Natural killer cell (primary cell): ENCODE measurements at regions not wholly inside any gene's neighbourhood (a gene's known extent, or its start where the extent isn't known, plus 50 kb on each side); places are given as distances from the start of the nearest gene placed in this dataset.

ENCODE experiments used
- ATAC-seq, 3 donors: fragments of 150-1000 bp in 2 of 3; fragments of 200-7000 bp in 1 of 3; cut with Tn5 transposase; 1 replicate in 1 of 3; 2 replicates in 2 of 3; pipeline ENCODE4 v1.10.0; 2021; ENCODE audit warnings: mild to moderate bottlenecking in 2 of 3, moderate library complexity in 2 of 3
- DNase-seq, 2 donors: peaks; one replicate each; pipeline versions ENCODE4 v3.0.0 to v3.0.0-alpha.2; 2013 to 2021; ENCODE audit warnings: mixed read lengths in 1 of 2
- H3K27ac ChIP-seq: one replicate; pipeline ENCODE4 v1.5.1; 2013; ENCODE audit warnings: mild to moderate bottlenecking, low read length
- H3K27me3 ChIP-seq: one replicate; pipeline ENCODE4 v1.6.1; 2013; ENCODE audit warnings: low read length; ENCODE audit not compliant: control insufficient read depth, insufficient read depth
- H3K36me3 ChIP-seq: one replicate; pipeline ENCODE4 v1.6.1; 2013; ENCODE audit warnings: low read length; ENCODE audit not compliant: control insufficient read depth, insufficient read depth
- H3K4me1 ChIP-seq: one replicate; pipeline ENCODE4 v1.6.1; 2013; ENCODE audit warnings: low read length; ENCODE audit not compliant: control insufficient read depth, insufficient read depth
- H3K4me3 ChIP-seq: one replicate; pipeline ENCODE4 v1.5.1; 2013; ENCODE audit warnings: low read length
- H3K9me3 ChIP-seq: one replicate; pipeline ENCODE4 v1.6.1; 2013; ENCODE audit warnings: low read length; ENCODE audit not compliant: control insufficient read depth, insufficient read depth
- H3K27ac Mint-ChIP-seq, 2 donors: one replicate each; pipeline ENCODE4 v1.8.0; 2022; ENCODE audit warnings: mild to moderate bottlenecking in 2 of 2, mixed read lengths in 2 of 2, moderate library complexity in 1 of 2
- H3K27me3 Mint-ChIP-seq, 2 donors: one replicate each; pipeline ENCODE4 v1.8.0; 2022; ENCODE audit warnings: low read depth in 2 of 2, mixed read lengths in 2 of 2
- H3K36me3 Mint-ChIP-seq: one replicate; pipeline ENCODE4 v1.8.0; 2022; ENCODE audit warnings: mixed read lengths
- H3K4me1 Mint-ChIP-seq, 2 donors: one replicate each; pipeline ENCODE4 v1.8.0; 2022; ENCODE audit warnings: mixed read lengths in 2 of 2
- H3K4me3 Mint-ChIP-seq: one replicate; pipeline ENCODE4 v1.8.0; 2022; ENCODE audit warnings: mild to moderate bottlenecking, moderate library complexity, mixed read lengths
- H3K9me3 Mint-ChIP-seq, 2 donors: one replicate each; pipeline ENCODE4 v1.8.0; 2022; ENCODE audit warnings: mixed read lengths in 2 of 2
- CTCF ChIP-seq: fragments of 200-600 bp; IDR thresholded peaks from one replicate; pipeline ENCODE4 v1.8.0; 2022; ENCODE audit warnings: antibody characterized with exemption
- WGBS: methylation state at CpG from one replicate; pipeline ENCODE4 v1.1.7; 2013; ENCODE audit warnings: missing lambda C conversion rate; ENCODE audit not compliant: insufficient coverage; 5-methylcytosine and 5-hydroxymethylcytosine counted together
- intact Hi-C: fragments of 100-400 bp; cut with micrococcal nuclease; formaldehyde crosslinking; loops from one replicate; pipeline ENCODE4 v1.14.2; 2022

DNA sequence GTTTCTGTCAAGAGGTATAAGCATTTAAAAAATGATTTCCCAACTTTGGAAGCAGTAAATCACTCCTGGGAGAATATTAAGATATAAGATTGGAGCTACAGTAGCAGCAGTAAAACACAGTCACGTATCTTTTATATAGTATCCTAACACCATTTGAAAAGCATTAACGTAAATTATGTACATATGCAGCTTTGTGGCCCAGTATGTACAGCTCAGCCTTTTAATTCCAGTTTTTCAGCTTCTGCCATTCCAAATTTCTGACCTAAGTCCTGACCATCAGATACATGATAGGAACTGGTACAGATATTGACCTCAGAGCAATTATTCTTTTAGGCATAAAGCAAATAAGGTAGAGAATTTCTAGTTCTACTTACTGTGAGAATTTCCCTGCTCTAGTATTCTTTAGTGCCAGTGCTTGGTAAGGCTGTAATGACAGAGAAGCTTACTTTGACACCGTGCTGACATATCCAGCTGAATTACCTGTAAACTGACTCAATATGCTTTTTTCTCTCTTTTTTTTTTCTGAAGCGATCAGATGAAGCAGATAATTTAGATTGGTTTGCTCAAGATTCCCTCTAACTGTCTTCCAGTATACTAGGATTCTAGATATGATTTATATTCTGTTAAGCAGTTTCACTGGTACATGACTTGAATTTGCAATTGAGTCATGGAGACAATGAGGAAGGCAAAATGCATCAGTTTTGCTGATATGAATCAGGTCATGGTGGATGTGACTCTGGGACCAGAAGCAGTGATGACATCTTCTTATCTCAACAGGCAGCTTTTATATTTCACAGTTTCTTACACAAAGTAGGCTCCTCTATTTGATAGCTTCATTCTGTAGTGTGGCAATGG is 703.6 kb downstream of the SLITRK6 start:
- Histone ChIP-seq H3K4me3 (no peak overlapping the region), H3K4me1 (no peaks in the 10 kb centered on the region), H3K9me3 (peaks cover 7% of the 10 kb centered on the region), H3K27me3 (no peaks in the 10 kb centered on the region), H3K36me3 (no peaks in the 10 kb centered on the region), H3K27ac (no peak overlapping the region)
- WGBS = 90% methylated on average over 3 of the region's 4 CpGs
- ATAC-seq = no peak
- no peak for TF ChIP-seq CTCF
- H3K27ac Mint-ChIP-seq = no peak overlapping the region
- intact Hi-C loops = no loop called here
- peaks cover 14 to 31% of the 10 kb centered on the region in 2 donors for H3K9me3 Mint-ChIP-seq
- no peak overlapping the region for H3K4me3 Mint-ChIP-seq
- H3K4me1 Mint-ChIP-seq = no peaks in the 10 kb centered on the region
- H3K27me3 Mint-ChIP-seq = no peaks in the 10 kb centered on the region
- DNase-seq = no peak
- peaks cover 14% of the 10 kb centered on the region for H3K36me3 Mint-ChIP-seq

GRCh38 chr13:85093808-85094207 is 705.4 kb downstream of the SLITRK6 start:
- Histone ChIP-seq H3K27me3 (no peaks in the 10 kb centered on the region), H3K4me3 (no peak overlapping the region), H3K27ac (no peak overlapping the region), H3K9me3 (peaks cover 7% of the 10 kb centered on the region), H3K36me3 (no peaks in the 10 kb centered on the region), H3K4me1 (no peaks in the 10 kb centered on the region)
- no peak for ATAC-seq
- no peak overlapping the region for H3K4me3 Mint-ChIP-seq
- no peak for DNase-seq
- intact Hi-C loops = no loop called here
- TF ChIP-seq CTCF = no peak
- WGBS = 87% methylated on average over 5 of the region's 5 CpGs
- no peaks in the 10 kb centered on the region for H3K4me1 Mint-ChIP-seq
- H3K27me3 Mint-ChIP-seq = no peaks in the 10 kb centered on the region
- H3K9me3 Mint-ChIP-seq = peaks cover 11 to 22% of the 10 kb centered on the region in 2 donors
- H3K36me3 Mint-ChIP-seq = peaks cover 7% of the 10 kb centered on the region
- H3K27ac Mint-ChIP-seq = no peak overlapping the region

GRCh38 chr13:85091631-85092234 is 707.5 kb downstream of the SLITRK6 start:
- H3K36me3 ChIP-seq = no peaks in the 10 kb centered on the region
- Mint-ChIP-seq H3K27me3 (no peaks in the 10 kb centered on the region), H3K9me3 (peaks cover 11 to 16% of the 10 kb centered on the region in 2 donors), H3K36me3 (peaks cover 7% of the 10 kb centered on the region), H3K27ac (no peak overlapping the region), H3K4me1 (no peaks in the 10 kb centered on the region), H3K4me3 (no peak overlapping the region)
- no peaks in the 10 kb centered on the region for H3K4me1 ChIP-seq
- no peak overlapping the region for H3K4me3 ChIP-seq
- WGBS = 18% methylated on average over 4 of the region's 5 CpGs
- DNase-seq = no peak
- ATAC-seq = no peak
- peaks cover 7% of the 10 kb centered on the region for H3K9me3 ChIP-seq
- TF ChIP-seq CTCF = no peak
- H3K27me3 ChIP-seq = no peaks in the 10 kb centered on the region
- intact Hi-C loops = no loop called here
- no peak overlapping the region for H3K27ac ChIP-seq
